CD14-positive monocyte (primary cell): ENCODE measurements at regions not wholly inside any gene's neighbourhood (a gene's known extent, or its start where the extent isn't known, plus 50 kb on each side); places are given as distances from the start of the nearest gene placed in this dataset.

Experiments used
- DNase-seq, 3 donors: peaks; one replicate each; pipeline ENCODE4 v3.0.0-alpha.2; 2011 to 2022
- H2AFZ ChIP-seq: 2 replicates; pipeline ENCODE4 v1.6.0; 2012; ENCODE audit warnings: mild to moderate bottlenecking, low read depth, low read length, inconsistent platforms; ENCODE audit not compliant: insufficient read depth, poor library complexity, severe bottlenecking
- H3K27ac ChIP-seq, 2 donors: 1 replicate in 1 of 2; 2 replicates in 1 of 2; pipeline ENCODE4 v1.5.1; 2012 to 2013; ENCODE audit warnings: low read length in 2 of 2, control low read depth in 1 of 2, inconsistent platforms in 1 of 2, low read depth in 1 of 2, mild to moderate bottlenecking in 1 of 2
- H3K27me3 ChIP-seq, 2 donors: one replicate each; pipeline versions ENCODE4 v1.6.0 to v1.6.1; 2011 to 2013; ENCODE audit warnings: low read length in 2 of 2; ENCODE audit not compliant: control insufficient read depth in 2 of 2, insufficient read depth in 2 of 2
- H3K36me3 ChIP-seq, 2 donors: replicated peaks in 1 of 2; 1 replicate in 1 of 2; 2 replicates in 1 of 2; pipeline versions ENCODE4 v1.5.1 to v1.6.1; 2012 to 2013; ENCODE audit warnings: low read length in 2 of 2, control low read depth in 1 of 2, inconsistent platforms in 1 of 2, mild to moderate bottlenecking in 1 of 2; ENCODE audit not compliant: insufficient read depth in 2 of 2, control insufficient read depth in 1 of 2
- H3K4me1 ChIP-seq, 2 donors: 1 replicate in 1 of 2; 2 replicates in 1 of 2; pipeline versions ENCODE4 v1.5.1 to v1.6.1; 2012 to 2013; ENCODE audit warnings: low read length in 2 of 2, control low read depth in 1 of 2, inconsistent platforms in 1 of 2, mild to moderate bottlenecking in 1 of 2, moderate library complexity in 1 of 2; ENCODE audit not compliant: insufficient read depth in 2 of 2, control insufficient read depth in 1 of 2
- H3K4me2 ChIP-seq: replicated peaks from 2 replicates; pipeline ENCODE3; 2012; ENCODE audit warnings: low read length, moderate library complexity, mild to moderate bottlenecking; ENCODE audit not compliant: poor library complexity, severe bottlenecking; ENCODE audit errors: extremely low read depth
- H3K4me3 ChIP-seq, 3 experiments: fragments of 200-600 bp in 1 of 3; sonication (generic) in 1 of 3; replicated peaks in 1 of 3; 1 replicate in 2 of 3; 2 replicates in 1 of 3; pipeline ENCODE4 v1.5.1; 2011 to 2013; ENCODE audit warnings: low read length in 3 of 3, mild to moderate bottlenecking in 3 of 3, control low read depth in 2 of 3, low read depth in 2 of 3, inconsistent platforms in 1 of 3, moderate library complexity in 1 of 3
- H3K79me2 ChIP-seq: 2 replicates; pipeline ENCODE4 v1.6.0; 2012; ENCODE audit warnings: mild to moderate bottlenecking, control low read depth, inconsistent platforms, low read length, moderate library complexity; ENCODE audit not compliant: insufficient read depth
- H3K9ac ChIP-seq: 2 replicates; pipeline ENCODE4 v1.6.0; 2017; ENCODE audit warnings: low read length, mild to moderate bottlenecking; ENCODE audit not compliant: insufficient read depth, poor library complexity, severe bottlenecking
- H3K9me3 ChIP-seq, 2 donors: replicated peaks in 1 of 2; 1 replicate in 1 of 2; 2 replicates in 1 of 2; pipeline versions ENCODE4 v1.5.1 to v1.6.1; 2012 to 2013; ENCODE audit warnings: low read length in 2 of 2, control low read depth in 1 of 2; ENCODE audit not compliant: control insufficient read depth in 1 of 2, insufficient read depth in 1 of 2
- H4K20me1 ChIP-seq: 2 replicates; pipeline ENCODE4 v1.6.0; 2012; ENCODE audit warnings: mild to moderate bottlenecking, low read length, control low read depth, moderate library complexity; ENCODE audit not compliant: insufficient read depth
- H3K27ac Mint-ChIP-seq, 7 donors: one replicate each; pipeline ENCODE4 v1.8.0; 2020; ENCODE audit warnings: mild to moderate bottlenecking in 7 of 7, mixed read lengths in 7 of 7, moderate library complexity in 6 of 7, inconsistent platforms in 2 of 7
- H3K27me3 Mint-ChIP-seq, 3 donors: one replicate each; pipeline ENCODE4 v1.8.0; 2021 to 2022; ENCODE audit warnings: low read depth in 3 of 3, mild to moderate bottlenecking in 3 of 3, mixed read lengths in 3 of 3, moderate library complexity in 3 of 3, inconsistent platforms in 1 of 3
- H3K36me3 Mint-ChIP-seq, 2 donors: one replicate each; pipeline ENCODE4 v1.8.0; 2020; ENCODE audit warnings: mixed read lengths in 2 of 2, inconsistent platforms in 1 of 2, mild to moderate bottlenecking in 1 of 2
- H3K4me1 Mint-ChIP-seq: one replicate; pipeline ENCODE4 v1.8.0; 2020; ENCODE audit warnings: mild to moderate bottlenecking, mixed read lengths
- H3K4me3 Mint-ChIP-seq, 2 donors: one replicate each; pipeline ENCODE4 v1.8.0; 2020; ENCODE audit warnings: mild to moderate bottlenecking in 2 of 2, mixed read lengths in 2 of 2, moderate library complexity in 1 of 2
- H3K9me3 Mint-ChIP-seq, 7 donors: one replicate each; pipeline ENCODE4 v1.8.0; 2020 to 2022; ENCODE audit warnings: mixed read lengths in 7 of 7, mild to moderate bottlenecking in 6 of 7, moderate library complexity in 6 of 7, inconsistent platforms in 2 of 7
- WGBS: methylation state at CpG from one replicate; pipeline ENCODE4 v1.1.5; 2013; ENCODE audit warnings: missing lambda C conversion rate; ENCODE audit not compliant: insufficient coverage; 5-methylcytosine and 5-hydroxymethylcytosine counted together
- intact Hi-C, 2 donors: fragments of 100-400 bp; cut with micrococcal nuclease; formaldehyde crosslinking; loops; one replicate each; pipeline versions ENCODE4 v1.15.0 to v1.15.1; 2023
- TF ChIP-seq, protein P1 (sequence below): fragments of 200-600 bp; IDR thresholded peaks from one replicate; pipeline ENCODE4 v1.8.0; 2022; ENCODE audit warnings: antibody characterized with exemption, mild to moderate bottlenecking

DNA sequence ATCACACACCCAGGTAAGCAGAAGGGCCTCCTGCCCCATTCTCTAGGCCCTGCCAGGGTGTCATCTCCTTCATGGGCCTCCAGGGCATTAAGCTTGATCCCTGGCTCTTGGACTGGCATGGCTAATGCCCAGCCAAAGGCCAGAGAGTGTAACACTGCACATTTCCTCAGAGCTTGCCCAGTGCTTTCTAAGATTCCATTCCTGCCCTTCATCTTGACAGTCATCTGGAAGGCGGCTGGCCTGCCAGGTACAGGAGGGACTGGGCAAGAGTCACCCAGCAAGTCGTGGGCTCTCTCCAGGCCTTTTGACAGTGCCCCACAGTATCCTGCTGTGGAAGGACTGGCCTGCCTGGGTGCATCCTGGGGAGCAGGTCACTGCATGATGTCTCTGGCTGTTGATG is 268.9 kb downstream of the HAUS1 start:
- Mint-ChIP-seq H3K4me1 (peaks cover 2% of the 10 kb centered on the region), H3K4me3 (no peak overlapping the region), H3K9me3 (peaks cover 0 to 2% (median 0%) of the 10 kb centered on the region in 7 donors), H3K27me3 (peaks cover 5 to 19% (median 5%) of the 10 kb centered on the region in 3 donors), H3K36me3 (no peaks in the 10 kb centered on the region), H3K27ac (no peak overlapping the region)
- WGBS = 94% methylated on average over 2 of the region's 2 CpGs
- no peak for DNase-seq
- intact Hi-C loops = no loop called here
- Histone ChIP-seq H2AFZ (no peak overlapping the region), H3K4me1 (no peaks in the 10 kb centered on the region), H3K36me3 (no peaks in the 10 kb centered on the region), H3K79me2 (no peaks in the 10 kb centered on the region), H3K27ac (no peak overlapping the region), H3K27me3 (no peaks in the 10 kb centered on the region), H3K9me3 (no peaks in the 10 kb centered on the region), H3K9ac (no peak overlapping the region), H4K20me1 (no peaks in the 10 kb centered on the region), H3K4me3 (no peak overlapping the region), H3K4me2 (no peak overlapping the region)
- TF ChIP-seq, protein P1, sequence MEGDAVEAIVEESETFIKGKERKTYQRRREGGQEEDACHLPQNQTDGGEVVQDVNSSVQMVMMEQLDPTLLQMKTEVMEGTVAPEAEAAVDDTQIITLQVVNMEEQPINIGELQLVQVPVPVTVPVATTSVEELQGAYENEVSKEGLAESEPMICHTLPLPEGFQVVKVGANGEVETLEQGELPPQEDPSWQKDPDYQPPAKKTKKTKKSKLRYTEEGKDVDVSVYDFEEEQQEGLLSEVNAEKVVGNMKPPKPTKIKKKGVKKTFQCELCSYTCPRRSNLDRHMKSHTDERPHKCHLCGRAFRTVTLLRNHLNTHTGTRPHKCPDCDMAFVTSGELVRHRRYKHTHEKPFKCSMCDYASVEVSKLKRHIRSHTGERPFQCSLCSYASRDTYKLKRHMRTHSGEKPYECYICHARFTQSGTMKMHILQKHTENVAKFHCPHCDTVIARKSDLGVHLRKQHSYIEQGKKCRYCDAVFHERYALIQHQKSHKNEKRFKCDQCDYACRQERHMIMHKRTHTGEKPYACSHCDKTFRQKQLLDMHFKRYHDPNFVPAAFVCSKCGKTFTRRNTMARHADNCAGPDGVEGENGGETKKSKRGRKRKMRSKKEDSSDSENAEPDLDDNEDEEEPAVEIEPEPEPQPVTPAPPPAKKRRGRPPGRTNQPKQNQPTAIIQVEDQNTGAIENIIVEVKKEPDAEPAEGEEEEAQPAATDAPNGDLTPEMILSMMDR = no peak

DNA sequence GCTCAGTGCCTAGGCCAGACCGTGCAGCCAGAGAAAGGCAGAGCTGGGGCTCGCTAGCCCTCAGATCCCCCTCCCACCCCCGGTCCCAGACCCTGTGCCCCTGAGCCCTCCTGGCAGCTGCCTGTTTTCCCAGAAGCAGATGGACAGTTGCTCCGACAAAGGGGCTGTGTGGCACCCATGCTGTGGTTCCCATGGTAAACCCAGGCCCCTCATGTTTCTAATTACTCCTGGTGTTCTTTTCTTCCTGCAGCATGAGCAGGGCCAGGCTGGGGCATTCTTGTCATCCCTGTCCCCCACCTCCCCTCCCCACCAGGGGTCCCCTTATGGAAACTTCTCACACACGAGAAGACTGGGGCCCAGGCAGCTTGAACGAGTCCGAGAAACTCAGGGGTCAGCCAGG is 269.6 kb downstream of the HAUS1 start:
- H3K36me3 Mint-ChIP-seq = no peaks in the 10 kb centered on the region
- WGBS = 64% methylated on average over 4 of the region's 7 CpGs

More for the DNA sequence above, 269.6 kb downstream of the HAUS1 start:
- Histone ChIP-seq H3K4me2 (no peak overlapping the region), H3K9ac (no peak overlapping the region), H3K79me2 (no peaks in the 10 kb centered on the region), H3K4me3 (no peak overlapping the region), H3K9me3 (no peaks in the 10 kb centered on the region), H2AFZ (no peak overlapping the region), H3K36me3 (no peaks in the 10 kb centered on the region), H3K27ac (no peak overlapping the region), H4K20me1 (no peaks in the 10 kb centered on the region), H3K4me1 (no peaks in the 10 kb centered on the region), H3K27me3 (no peaks in the 10 kb centered on the region)
- Mint-ChIP-seq H3K4me3 (no peak overlapping the region), H3K27me3 (peaks cover 3 to 17% (median 5%) of the 10 kb centered on the region in 3 donors), H3K9me3 (peaks cover 0 to 2% (median 0%) of the 10 kb centered on the region in 7 donors), H3K27ac (no peak overlapping the region), H3K4me1 (peaks cover 2% of the 10 kb centered on the region)
- DNase-seq = no peak
- intact Hi-C loops = no loop called here
- TF ChIP-seq, protein P1 = no peak
